NCI-H1105 treated with DMSO at 0.1 percent for 48 hours (cell line): ENCODE measurements at regions not wholly inside any gene's neighbourhood (a gene's known extent, or its start where the extent isn't known, plus 50 kb on each side); places are given as distances from the start of the nearest gene placed in this dataset.
A peak's percentile ranks its signal among the peaks of the same experiment; 100 is the strongest.

Experiments used
- DNase-seq: peaks from one replicate; lab custom pipeline; 2025; lab: John Stamatoyannopoulos, UW

DNA sequence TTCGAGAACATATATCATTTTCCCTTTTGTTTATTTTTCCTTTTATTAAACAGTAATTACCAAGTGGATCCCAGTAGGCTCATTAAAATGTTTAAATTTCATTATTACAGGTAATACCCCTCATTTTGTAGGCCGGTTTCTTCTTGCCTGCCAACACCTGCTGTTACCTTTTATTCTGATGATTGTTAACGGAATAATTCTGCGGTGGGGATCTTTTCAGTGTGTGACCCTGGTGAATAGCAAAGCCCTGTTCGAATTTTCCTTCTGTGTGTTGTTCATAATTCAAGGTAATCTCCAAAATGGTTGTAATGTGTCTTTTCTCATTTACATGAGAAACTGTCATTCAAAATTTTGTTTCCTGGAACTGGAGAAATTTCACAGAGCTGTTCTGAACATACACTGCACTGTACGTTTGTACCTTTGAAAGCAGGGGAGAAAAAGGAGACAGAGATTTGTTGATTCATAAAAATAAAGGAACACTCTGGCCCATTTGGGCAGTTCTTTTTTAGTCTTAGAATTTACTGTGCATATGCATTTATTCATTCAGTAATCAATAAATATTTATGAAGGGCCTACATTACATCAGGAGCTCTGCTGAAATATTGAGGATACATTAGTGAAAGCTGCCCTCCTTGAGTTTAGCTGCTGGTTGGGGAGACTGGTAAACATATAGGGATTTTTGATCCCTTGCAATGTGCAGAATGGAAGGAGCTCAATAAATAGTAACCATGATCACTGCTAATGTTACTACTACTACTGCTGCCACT, 502.0 kb downstream of the QKI start:
- DNase-seq = peak; percentile 100

GRCh38 chr6:163915131-163915530, 500.6 kb downstream of the QKI start:
- no peak for DNase-seq

GRCh38 chr6:163913045-163913444, 498.5 kb downstream of the QKI start:
- no peak for DNase-seq

GRCh38 chr6:163906006-163906710, 491.6 kb downstream of the QKI start:
- DNase-seq = no peak

- DNase-seq = no peak
Observed at GRCh38 chr6:163904186-163904585, 489.7 kb downstream of the QKI start.

GRCh38 chr6:163903541-163903940, 489.0 kb downstream of the QKI start:
- no peak for DNase-seq

DNA sequence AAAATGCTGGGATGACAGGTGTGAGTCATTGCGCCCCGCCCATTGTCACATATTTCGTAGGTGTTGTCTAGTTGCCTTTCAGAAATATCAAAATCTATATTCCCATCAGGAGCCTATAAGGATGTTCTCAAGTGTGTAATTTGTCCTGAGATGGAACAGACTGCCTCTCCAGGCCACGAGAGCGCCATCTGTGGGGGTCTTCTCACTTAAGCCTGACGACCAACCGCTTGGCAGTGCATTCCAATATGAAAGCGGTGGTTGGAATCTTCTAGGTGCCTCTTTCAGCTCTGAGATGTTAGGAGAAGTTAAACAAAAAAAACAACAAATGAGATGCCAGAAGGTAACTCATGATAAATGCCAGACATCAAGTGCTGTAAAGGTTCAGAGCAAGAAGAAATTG, 488.5 kb downstream of the QKI start:
- DNase-seq = no peak

- DNase-seq = no peak
Observed at GRCh38 chr6:163901681-163902080, 487.2 kb downstream of the QKI start.

DNA sequence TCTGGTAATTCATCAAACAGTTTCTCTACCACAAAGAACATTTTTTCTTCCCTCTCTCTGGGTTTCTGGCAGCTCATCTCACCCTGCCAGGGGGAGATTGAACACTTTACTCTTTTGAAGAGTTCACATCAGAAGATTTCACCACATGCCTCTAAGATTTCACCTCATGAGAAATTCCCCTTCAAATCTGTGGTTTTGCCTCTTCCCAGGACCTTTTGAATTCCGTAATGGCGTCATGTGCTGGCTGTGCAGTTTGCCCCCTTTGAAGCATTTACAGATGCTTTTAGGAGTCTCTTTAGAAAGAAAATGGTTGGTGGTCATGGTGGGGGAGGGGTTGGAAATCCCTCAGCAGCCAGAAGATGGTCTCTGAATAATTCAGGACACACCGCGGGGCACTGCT, 486.1 kb downstream of the QKI start:
- DNase-seq = no peak

DNA sequence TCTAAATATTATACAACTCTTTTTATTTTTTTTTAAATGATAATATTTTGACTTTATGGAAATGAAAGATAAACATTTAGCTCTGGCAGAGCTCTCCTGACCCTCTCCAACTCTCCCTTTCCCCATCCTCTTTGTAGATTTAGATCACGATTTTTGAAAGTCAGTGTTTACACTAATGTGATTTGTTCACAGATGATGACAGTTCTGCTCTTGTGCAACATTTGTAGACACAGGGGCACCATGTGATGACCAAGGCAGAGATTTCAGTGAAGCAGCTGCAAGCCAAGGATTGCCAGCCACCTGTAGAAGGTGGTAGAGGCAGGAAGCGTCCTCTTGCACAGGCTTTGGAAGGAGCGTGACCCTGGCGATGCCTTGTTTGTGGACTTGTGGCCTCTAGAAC, 483.2 kb downstream of the QKI start:
- no peak for DNase-seq

DNA sequence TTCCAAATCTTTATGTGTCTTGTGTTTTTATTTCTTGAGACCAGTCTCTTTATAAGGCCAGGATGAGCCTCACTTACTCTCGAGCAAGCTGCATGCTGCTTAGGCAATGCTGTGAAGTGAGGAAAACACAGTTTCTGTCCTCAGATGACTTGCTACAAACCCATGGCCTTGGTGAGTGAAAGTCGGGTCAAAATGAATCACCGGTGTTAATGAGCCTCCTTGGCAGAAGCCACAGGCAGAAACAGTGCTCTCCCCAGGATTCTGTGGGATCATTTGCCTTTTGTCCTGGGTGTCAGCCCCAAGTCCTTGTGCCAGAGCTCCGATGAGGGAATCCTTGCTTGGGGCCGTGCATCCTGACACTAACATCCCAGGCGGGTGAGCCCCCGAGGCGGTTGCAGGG, 482.5 kb downstream of the QKI start:
- DNase-seq = no peak

DNA sequence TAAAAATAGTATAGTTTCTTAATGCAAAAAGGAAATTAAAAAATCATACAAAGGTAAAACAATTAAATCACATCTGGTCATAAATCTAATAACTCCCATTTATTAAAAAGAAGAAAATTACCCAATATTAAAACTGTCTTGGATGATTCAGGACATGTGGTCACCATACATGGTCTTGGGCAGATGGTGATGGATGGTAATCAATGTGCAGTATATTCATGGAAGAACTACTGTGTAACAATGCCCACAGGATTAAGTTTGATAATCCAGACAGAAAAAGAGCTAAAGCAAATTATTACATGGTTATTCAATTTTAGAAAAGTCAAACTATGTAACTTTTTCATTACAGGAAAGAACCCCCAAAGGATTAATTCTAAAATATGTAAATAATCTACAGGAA, 480.6 kb downstream of the QKI start:
- DNase-seq = no peak

GRCh38 chr6:163893609-163894189, 479.2 kb downstream of the QKI start:
- no peak for DNase-seq

DNA sequence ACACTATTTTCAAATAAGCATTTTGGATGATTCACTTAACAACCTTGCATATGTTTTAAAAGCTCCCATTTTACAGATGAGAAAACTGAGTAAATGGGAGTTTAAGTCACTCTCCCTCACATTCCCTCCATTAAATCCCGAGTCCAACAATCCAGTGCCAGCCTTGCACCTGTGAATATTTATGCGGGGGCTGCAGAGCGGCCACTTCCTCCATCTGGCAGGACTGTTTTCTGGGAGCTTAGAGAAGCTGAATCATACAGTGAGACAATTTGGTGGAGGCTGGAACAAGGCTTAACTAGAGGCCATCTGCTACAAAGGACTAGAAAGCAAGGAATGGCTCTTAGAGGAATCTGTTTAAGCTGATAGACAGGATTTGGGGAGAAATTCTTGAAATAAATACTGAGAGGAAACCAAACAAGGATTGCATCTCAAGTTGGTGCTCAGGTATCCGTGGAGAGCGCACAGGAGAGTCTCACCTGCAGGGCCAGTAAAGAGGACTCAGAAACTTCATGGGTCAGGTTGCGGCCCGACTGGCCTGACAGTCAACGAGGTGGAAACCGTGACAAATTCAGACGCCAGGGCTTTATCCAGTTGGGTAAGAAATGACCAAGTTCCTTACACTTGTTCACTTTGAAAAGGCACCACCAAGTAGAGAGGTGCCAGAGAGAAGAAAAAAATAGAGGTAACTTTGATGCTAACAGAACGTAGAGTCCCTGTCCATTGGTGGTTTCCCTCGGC, 478.5 kb downstream of the QKI start:
- no peak for DNase-seq

DNA sequence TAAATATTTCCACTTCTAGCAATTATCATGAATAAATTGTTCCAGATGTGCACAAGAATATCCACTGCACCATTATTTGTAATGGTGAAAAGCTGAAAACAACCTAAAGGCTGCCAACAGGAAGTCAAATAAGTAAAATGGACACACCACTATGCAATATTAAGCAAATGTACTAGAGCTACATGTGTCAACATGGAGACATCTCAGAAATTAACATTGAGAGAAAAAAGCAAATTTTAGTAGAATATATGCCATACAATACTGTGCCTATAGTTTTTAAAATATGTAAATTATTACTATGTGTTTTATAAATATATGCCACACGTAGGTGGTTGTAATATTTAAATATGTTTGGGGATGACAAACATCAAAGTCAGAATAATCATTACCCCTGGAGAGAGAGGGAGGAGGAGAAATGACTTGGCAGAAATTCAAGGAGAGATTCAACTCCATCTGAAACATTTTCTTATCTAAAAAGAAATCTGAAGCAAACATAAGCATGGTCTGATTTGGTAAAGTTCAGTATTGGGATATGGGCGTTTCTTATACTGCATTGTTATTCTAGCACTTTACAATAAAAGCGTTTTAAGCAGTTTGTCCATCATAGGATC, 475.5 kb downstream of the QKI start:
- DNase-seq = no peak

DNA sequence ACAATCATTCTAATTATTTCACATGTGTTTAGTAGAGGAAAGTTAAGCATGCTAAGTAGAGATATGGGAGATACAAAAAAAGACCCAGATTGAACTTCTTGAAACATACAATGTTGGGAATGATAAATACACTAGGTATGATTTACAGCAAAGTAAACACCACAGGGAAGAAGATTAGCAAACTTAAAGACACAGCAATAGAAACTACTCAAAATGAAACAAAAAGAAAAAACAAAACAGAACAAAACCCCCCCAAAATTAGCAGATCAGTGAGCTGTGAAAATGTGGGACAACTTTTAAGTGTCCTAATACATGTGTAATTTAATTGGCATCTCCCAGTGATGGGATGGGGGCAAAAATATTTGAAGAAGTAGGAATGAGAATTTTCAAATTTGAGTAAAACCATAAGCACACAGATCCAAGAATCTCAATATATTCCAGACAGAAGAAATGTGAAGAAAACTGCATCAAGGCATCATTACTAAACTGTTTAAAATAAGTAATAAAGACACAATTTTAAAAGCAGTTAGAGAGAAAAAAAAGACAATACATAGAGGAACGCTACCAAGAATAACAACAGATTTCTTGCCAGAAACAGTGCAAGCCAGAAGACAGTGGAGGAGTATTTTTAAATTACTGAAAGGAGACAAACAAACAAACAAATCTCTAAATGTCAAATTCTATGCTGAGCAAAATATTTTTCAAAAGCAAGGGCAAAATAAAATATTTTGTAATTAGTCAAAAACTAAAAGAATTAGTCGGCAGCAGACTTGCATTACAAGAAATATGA, 473.7 kb downstream of the QKI start:
- DNase-seq = no peak

GRCh38 chr6:163886428-163886827, 471.9 kb downstream of the QKI start:
- DNase-seq = no peak

DNA sequence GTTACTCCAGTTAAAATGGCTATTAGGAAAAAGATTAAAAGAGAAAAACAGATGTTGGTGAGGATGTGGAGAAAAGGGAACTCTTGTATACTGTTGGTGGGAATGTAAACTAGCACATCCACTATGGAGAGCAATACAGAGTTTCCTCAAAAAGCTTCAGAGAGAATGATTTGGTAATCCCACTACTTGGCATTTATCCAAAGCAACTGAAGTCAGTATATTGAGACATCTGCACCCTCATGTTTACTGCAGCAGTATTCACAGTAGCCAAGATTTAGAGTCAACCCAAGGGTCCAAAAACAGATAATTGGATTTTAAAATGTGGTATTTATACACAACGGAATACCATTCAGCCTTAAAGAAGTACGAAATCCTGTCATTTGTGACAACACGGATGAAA, 469.5 kb downstream of the QKI start:
- peak; percentile 18 for DNase-seq

DNA sequence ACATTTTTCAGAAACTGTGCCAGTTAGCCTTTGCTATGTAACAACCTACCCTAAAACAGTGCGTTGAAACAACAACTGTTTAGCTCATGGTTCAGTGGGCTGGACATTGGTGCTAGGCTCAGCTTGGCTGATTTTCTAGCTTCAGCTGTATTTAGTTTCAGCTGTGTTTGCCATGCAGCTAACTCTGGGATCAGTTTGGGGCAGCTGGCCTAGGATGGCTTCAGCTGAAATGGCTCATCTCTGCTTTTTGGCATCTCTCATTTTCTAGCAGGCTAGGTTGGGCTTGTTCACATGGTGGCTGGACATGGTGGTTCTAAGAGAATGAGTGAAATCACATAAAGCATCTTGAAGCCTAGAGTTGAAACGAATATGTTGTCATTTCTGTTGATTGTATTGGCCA, 464.2 kb downstream of the QKI start:
- DNase-seq = no peak

DNA sequence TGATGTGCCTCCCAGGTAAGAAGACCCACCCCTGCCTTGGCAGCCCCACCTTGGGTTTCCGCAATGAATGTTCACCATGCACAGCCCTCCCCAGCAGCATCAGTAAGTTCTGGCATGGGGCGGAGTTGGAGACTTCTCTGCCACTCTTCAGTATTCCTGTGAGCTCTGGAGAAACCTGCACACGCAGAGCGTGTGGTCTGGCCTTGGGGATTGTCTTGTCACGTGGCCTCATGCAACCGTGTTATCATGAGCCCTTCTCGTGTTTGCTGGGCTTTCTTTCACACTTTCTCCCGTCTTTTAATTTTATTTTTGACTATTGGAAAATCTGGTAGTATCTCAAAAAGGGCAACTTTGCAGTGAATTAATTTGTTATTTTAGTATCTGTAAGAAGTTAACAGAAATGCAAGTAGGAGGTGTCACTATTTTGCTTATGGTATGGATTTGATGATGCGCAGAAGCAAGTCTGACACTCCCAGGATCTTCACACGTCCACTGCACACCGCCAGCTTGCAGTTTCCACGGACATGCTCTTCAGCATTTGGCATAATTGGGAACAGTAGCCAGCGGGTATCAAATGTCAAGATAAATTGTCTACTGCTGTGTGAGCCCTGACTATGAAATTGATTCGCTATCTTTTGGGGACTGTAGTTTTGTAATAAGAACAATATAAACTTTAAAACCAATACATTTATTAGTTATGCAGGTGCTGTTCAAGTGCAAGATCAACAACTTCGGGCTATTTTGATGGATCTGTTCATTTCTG, 463.5 kb downstream of the QKI start:
- DNase-seq = no peak

- no peak for DNase-seq
Observed at GRCh38 chr6:163876391-163876790, 461.9 kb downstream of the QKI start.
